ENCODE measurements at regions not wholly inside any gene's neighbourhood (a gene's known extent, or its start where the extent isn't known, plus 50 kb on each side); places are given as distances from the start of the nearest gene placed in this dataset.

DNA sequence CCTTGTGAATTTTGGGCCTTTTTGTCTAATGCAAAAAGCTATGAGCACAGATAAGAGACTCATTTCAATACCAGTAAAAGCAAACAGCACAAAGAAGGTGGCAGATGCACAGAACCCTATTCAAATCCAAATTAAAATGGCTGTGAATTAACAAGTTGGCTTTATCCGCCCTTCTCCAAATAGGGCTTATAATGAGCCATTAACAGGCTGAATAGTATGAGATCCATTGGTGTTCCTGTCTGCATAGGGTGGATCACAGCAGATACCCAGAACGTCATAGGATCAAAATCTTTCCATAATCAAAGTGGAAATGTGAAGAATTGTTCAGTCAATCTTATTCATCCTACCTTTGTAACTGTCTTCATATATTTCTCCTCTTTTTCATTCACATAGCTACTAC lies 282.4 kb upstream of the UMPS start:
- TF ChIP-seq, protein P1, sequence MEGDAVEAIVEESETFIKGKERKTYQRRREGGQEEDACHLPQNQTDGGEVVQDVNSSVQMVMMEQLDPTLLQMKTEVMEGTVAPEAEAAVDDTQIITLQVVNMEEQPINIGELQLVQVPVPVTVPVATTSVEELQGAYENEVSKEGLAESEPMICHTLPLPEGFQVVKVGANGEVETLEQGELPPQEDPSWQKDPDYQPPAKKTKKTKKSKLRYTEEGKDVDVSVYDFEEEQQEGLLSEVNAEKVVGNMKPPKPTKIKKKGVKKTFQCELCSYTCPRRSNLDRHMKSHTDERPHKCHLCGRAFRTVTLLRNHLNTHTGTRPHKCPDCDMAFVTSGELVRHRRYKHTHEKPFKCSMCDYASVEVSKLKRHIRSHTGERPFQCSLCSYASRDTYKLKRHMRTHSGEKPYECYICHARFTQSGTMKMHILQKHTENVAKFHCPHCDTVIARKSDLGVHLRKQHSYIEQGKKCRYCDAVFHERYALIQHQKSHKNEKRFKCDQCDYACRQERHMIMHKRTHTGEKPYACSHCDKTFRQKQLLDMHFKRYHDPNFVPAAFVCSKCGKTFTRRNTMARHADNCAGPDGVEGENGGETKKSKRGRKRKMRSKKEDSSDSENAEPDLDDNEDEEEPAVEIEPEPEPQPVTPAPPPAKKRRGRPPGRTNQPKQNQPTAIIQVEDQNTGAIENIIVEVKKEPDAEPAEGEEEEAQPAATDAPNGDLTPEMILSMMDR (IDR thresholded peaks at IDR 0.05; ENCODE audit: insufficient read depth, low read length, poor library complexity, severe bottlenecking): no peak
- no peak for TF ChIP-seq EZH2phosphoT487 (conservative IDR thresholded peaks at IDR 0.05; ENCODE audit: low read length)

All from SU-DHL-6 (cell line).